Smooth muscle cell (in vitro differentiated cells): ENCODE measurements at regions not wholly inside any gene's neighbourhood (a gene's known extent, or its start where the extent isn't known, plus 50 kb on each side); places are given as distances from the start of the nearest gene placed in this dataset.
A peak's percentile ranks its signal among the peaks of the same experiment; 100 is the strongest.

ENCODE experiments used
- DNase-seq: peaks from one replicate; lab custom pipeline; 2025; ENCODE audit not compliant: unreplicated experiment; lab: John Stamatoyannopoulos, UW
- H2AFZ ChIP-seq: fragments of 200-600 bp; sonication (generic); 2 replicates; pipeline ENCODE4 v1.6.0; 2016; ENCODE audit warnings: antibody characterized with exemption, low read depth, mild to moderate bottlenecking
- H3F3A ChIP-seq: fragments of 200-600 bp; sonication (generic); 2 replicates; pipeline ENCODE4 v1.6.0; 2017; ENCODE audit warnings: antibody characterized with exemption, low read depth
- H3K27ac ChIP-seq: fragments of 200-600 bp; sonication (generic); 2 replicates; pipeline ENCODE4 v1.5.1; 2016; ENCODE audit warnings: low read depth, mild to moderate bottlenecking
- H3K27me3 ChIP-seq: fragments of 200-600 bp; sonication (generic); 2 replicates; pipeline ENCODE4 v1.6.1; 2016; ENCODE audit warnings: low read depth, mild to moderate bottlenecking
- H3K36me3 ChIP-seq: fragments of 200-600 bp; sonication (generic); 2 replicates; pipeline ENCODE4 v1.5.1; 2016; ENCODE audit warnings: low read depth
- H3K4me1 ChIP-seq: fragments of 200-600 bp; sonication (generic); 2 replicates; pipeline ENCODE4 v1.5.1; 2016; ENCODE audit warnings: low read depth
- H3K4me2 ChIP-seq: fragments of 200-600 bp; sonication (generic); 2 replicates; pipeline ENCODE4 v1.6.0; 2016; ENCODE audit warnings: mild to moderate bottlenecking
- H3K4me3 ChIP-seq: fragments of 200-600 bp; sonication (generic); 2 replicates; pipeline ENCODE4 v1.5.1; 2016; ENCODE audit warnings: mild to moderate bottlenecking
- H3K79me2 ChIP-seq: fragments of 200-600 bp; sonication (generic); 2 replicates; pipeline ENCODE4 v1.6.0; 2016; ENCODE audit warnings: low read depth, mild to moderate bottlenecking
- H3K9ac ChIP-seq: fragments of 200-600 bp; sonication (generic); 2 replicates; pipeline ENCODE4 v1.6.0; 2016; ENCODE audit warnings: low read depth
- H3K9me3 ChIP-seq: fragments of 200-600 bp; sonication (generic); replicated peaks from 2 replicates; pipeline ENCODE4 v1.5.1; 2016; ENCODE audit warnings: low read depth
- H4K20me1 ChIP-seq: fragments of 200-600 bp; sonication (generic); 2 replicates; pipeline ENCODE4 v1.6.0; 2016; ENCODE audit warnings: low read depth
- CTCF ChIP-seq: fragments of 200-600 bp; sonication (generic); IDR thresholded peaks from 2 replicates; pipeline ENCODE4 v1.5.1; 2017; ENCODE audit warnings: borderline replicate concordance, mild to moderate bottlenecking, antibody characterized with exemption; ENCODE audit not compliant: insufficient read depth, poor library complexity, severe bottlenecking
- WGBS: methylation state at CpG from one replicate; pipeline ENCODE4 v1.1.7; 2016; ENCODE audit warnings: low lambda C conversion rate; 5-methylcytosine and 5-hydroxymethylcytosine counted together

GRCh38 chr13:37195621-37196020, 90.2 kb upstream of the CSNK1A1L start:
- Histone ChIP-seq H3K27me3 (no peaks in the 10 kb centered on the region), H3K36me3 (no peaks in the 10 kb centered on the region), H3K9ac (no peak overlapping the region), H3F3A (no peaks in the 10 kb centered on the region), H3K27ac (no peak overlapping the region), H2AFZ (no peak overlapping the region), H3K4me3 (no peak overlapping the region), H4K20me1 (no peaks in the 10 kb centered on the region), H3K79me2 (no peaks in the 10 kb centered on the region), H3K4me2 (no peak overlapping the region), H3K4me1 (peaks cover 4% of the 10 kb centered on the region), H3K9me3 (no peaks in the 10 kb centered on the region)
- no peak for TF ChIP-seq CTCF
- 98% methylated on average over 2 of the region's 3 CpGs for WGBS
- DNase-seq: no peak

GRCh38 chr13:37194428-37194861, 89.0 kb upstream of the CSNK1A1L start:
- H3K79me2 ChIP-seq: no peaks in the 10 kb centered on the region
- no peak overlapping the region for H3K9ac ChIP-seq
- no peak for TF ChIP-seq CTCF
- H3K4me2 ChIP-seq: no peak overlapping the region
- DNase-seq: no peak
- H3K9me3 ChIP-seq: no peaks in the 10 kb centered on the region
- H3F3A ChIP-seq: no peaks in the 10 kb centered on the region
- H3K4me3 ChIP-seq: no peak overlapping the region
- no peaks in the 10 kb centered on the region for H3K36me3 ChIP-seq
- H3K27me3 ChIP-seq: no peaks in the 10 kb centered on the region
- no peaks in the 10 kb centered on the region for H4K20me1 ChIP-seq
- H2AFZ ChIP-seq: no peak overlapping the region
- WGBS: 91% methylated on average over 1 of the region's 1 CpG
- H3K4me1 ChIP-seq: peaks cover 4% of the 10 kb centered on the region
- no peak overlapping the region for H3K27ac ChIP-seq

DNA sequence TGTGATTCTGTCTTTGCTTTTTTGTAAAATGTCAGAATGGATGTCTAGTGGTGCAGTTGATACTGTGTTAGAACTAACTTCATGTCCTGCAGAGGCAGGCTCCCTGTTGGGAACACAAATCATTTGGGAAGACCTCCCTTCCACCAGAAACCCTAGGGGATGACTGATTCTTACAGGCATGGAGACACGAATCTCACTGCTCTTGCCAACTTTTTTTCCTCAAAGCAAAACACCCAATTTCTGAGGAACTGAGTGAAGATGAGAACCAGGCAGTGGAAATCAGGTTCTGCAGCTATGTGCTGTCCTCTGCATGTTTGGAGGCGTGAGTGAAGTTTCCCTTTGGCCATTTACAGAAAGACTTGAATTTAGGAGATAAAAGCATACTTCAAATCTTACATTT, 87.5 kb upstream of the CSNK1A1L start:
- no peak for DNase-seq
- WGBS: 32% methylated on average over 2 of the region's 2 CpGs
- no peak overlapping the region for H3K4me3 ChIP-seq
- H3F3A ChIP-seq: no peaks in the 10 kb centered on the region
- no peak overlapping the region for H3K27ac ChIP-seq
- H3K9ac ChIP-seq: no peak overlapping the region
- H3K4me1 ChIP-seq: no peaks in the 10 kb centered on the region
- no peaks in the 10 kb centered on the region for H3K79me2 ChIP-seq
- peaks cover 4% of the 10 kb centered on the region for H3K9me3 ChIP-seq
- H4K20me1 ChIP-seq: no peaks in the 10 kb centered on the region
- no peaks in the 10 kb centered on the region for H3K36me3 ChIP-seq
- H3K4me2 ChIP-seq: no peak overlapping the region
- no peaks in the 10 kb centered on the region for H3K27me3 ChIP-seq
- peak overlapping the region; percentile 17 for H2AFZ ChIP-seq
- no peak for TF ChIP-seq CTCF

DNA sequence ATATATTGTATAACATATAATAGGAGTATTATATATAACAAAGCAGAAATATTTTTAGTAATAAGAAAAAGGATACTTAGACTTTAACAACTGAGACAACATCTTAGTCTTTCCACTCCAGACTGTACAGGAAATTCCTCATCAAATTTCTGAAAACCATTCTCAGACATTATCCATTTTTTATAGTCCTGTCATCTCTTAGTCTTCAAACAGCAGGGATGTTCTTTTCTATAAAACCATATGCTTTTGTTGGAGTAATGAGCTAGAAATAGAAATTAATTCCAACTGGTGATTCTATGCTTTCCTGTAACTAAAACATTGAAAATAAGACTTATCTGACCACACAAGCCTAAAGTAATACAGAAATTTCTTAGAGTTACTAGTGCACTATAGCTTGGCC, 82.2 kb upstream of the CSNK1A1L start:
- no peaks in the 10 kb centered on the region for H3K36me3 ChIP-seq
- peaks cover 4% of the 10 kb centered on the region for H3K9me3 ChIP-seq
- no peak overlapping the region for H3K4me2 ChIP-seq
- H2AFZ ChIP-seq: no peak overlapping the region
- no peak overlapping the region for H3K4me3 ChIP-seq
- no peaks in the 10 kb centered on the region for H3K27me3 ChIP-seq
- H3K27ac ChIP-seq: no peak overlapping the region
- DNase-seq: no peak
- H3K79me2 ChIP-seq: no peaks in the 10 kb centered on the region
- TF ChIP-seq CTCF: no peak
- H4K20me1 ChIP-seq: no peaks in the 10 kb centered on the region
- H3K4me1 ChIP-seq: no peaks in the 10 kb centered on the region
- H3F3A ChIP-seq: no peaks in the 10 kb centered on the region
- no peak overlapping the region for H3K9ac ChIP-seq
